ENCODE measurements at regions not wholly inside any gene's neighbourhood (a gene's known extent, or its start where the extent isn't known, plus 50 kb on each side); places are given as distances from the start of the nearest gene placed in this dataset.

DNA sequence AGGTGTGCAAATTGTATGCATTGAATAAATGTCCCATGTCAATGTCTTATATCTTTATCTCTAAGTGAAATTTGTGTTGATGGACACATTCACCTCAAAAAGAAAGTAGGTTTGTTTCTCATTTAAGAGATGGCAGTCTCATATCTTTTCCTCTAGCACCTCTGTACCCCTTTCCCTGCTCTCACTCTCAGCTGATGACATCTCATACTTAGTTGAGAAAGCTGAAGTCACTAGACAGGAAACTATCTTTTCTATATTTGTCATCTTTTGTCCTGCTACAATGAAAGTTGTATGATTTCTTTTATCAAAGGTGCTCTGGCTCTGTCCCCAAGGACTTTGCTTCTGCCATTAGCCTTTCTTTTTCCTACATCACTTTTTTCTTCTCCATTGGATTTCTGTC, 84.0 kb upstream of the GRPR start:
- no peak for TF ChIP-seq POLR2AphosphoS5 (IDR thresholded peaks at IDR 0.05; ENCODE audit: low read depth, low read length)
- TF ChIP-seq POLR2A (IDR thresholded peaks at IDR 0.05; ENCODE audit: low read depth, low read length) = no peak
- no peak for TF ChIP-seq TAF1 (IDR thresholded peaks at IDR 0.05; ENCODE audit: low read depth, low read length)
